CD4-positive, alpha-beta T cell treated with Interleukin-10 for 1 hour (primary cell): ENCODE measurements at regions not wholly inside any gene's neighbourhood (a gene's known extent, or its start where the extent isn't known, plus 50 kb on each side); places are given as distances from the start of the nearest gene placed in this dataset.
"Not testable (repeated sequence)": the region's sequence is repeated elsewhere in the genome, so short reads cannot be mapped to it uniquely, and the experiment has no call there.

ENCODE experiments used
- DNase-seq: peaks from one replicate; pipeline ENCODE4 v3.0.0-alpha.2; 2020

DNA sequence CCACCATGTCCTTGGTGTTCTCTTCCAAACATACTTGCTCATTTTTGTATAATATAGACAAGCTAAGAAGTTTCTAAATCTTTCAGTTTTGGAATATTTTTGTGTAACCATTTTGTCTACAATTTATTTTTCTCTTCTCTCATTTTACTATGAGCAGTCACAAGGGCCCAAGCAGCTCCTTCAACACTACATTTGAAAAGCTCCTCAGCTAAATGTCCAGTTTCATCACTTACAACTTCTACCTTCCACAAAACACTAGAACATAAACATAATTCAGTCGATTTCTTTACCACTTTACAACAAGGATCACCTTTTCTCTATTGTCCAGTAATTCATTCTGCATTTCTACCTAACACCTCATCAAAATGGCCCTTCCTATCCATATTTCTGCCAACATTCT lies 554.4 kb downstream of the RAB28 start:
- DNase-seq = no peak

DNA sequence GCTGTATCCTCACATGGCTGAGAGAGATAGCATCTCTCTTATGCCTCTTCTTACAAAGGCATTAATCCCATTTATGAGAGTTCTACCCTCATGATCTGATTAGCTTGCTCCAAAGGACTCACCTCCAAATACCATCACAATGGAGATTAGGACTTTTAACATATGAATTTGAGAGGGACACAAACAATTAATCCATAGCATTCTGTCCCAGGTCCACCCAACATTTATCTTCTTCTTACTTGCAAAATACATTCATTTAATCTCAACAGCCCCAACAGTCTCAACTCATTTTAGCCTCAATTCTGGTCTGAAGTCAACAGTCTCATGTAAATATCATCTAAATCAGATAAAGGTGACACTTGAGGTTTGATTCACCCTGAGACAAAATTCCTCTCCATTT lies 555.4 kb downstream of the RAB28 start:
- DNase-seq = no peak

DNA sequence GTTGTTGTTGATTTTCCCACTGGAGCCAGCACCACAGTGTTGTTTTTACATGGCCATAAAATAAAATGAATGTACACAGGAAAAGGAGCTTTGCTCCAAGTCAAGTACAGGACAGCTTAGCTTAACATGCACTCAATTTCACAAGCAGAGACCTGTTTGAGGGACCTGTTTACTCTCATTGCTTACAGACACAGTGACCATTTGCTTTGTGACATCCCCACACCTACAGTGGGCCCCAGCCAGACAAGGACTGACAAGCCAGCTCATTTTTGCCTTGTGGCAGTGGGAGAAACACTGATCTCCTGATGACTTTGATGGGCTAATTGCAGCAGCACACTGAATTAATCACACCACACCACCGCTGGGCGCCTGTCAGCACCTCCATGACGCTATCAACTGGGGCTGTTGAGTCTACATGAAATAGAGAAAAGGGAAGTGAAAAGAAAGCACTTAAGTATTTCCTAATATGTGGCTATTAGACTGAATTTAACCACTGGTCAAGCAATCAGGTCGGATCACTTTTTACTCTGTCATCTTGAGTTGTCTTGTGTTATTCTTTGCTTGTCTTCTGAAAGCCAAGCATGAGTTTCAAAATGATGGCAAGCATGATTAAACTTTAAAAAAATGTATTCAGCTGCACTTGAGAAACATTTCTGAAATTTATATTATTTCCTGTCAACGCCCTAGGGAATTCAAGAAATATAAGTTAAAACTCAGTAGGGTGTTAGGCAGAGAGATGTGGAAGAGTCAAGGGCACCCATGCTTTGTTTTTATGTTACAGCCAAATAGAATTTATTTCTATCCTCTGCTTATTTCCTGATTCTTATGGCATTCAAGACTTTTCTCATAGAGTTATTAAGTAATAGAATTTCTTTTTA lies 557.7 kb downstream of the RAB28 start:
- no peak for DNase-seq

DNA sequence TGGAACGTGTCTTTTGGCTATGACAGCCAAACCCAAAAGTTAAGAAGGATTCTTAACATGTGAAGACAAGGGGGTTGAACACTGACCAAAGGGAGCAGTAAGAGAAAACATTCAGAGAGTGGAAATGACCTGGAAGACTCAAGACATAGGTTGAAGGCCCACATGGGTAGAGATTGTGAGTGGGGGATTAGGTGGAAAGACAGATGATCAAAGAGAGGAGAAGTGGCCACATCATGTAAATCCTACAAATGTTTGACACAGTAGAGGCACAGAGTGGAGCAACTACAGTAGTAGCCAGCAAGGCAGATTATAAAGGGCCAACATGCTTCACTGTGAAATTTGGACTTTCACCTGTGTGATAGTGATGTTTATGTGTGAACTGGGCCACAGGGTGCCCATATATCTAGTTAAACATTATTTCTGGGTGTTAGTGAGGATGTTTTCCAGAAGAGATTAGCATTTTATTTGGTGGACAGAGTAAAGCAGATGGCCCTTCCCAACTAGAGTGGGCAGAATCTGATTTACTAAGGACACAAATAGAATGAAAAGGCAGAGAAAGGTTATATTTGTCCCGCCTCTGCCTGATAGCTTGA lies 559.3 kb downstream of the RAB28 start:
- DNase-seq = no peak

DNA sequence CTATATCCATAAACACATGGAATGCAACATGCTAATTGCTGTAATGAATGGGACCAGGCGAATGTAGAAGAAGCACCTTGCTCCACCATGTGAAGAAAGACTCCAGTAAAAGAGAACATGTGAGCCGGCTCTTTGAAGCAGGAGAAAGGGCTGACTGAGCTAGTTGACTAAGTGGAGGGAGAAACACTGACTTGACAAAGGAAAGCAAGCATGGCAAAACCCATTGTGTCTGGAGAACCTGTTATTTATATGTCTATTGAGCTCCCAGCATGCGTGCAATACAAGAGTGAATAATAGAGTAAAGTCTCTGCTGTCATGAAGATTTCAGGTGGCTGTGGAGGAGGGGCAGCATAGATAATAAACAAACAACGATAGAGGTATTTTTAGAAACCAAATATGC lies 559.9 kb downstream of the RAB28 start:
- DNase-seq = no peak

DNA sequence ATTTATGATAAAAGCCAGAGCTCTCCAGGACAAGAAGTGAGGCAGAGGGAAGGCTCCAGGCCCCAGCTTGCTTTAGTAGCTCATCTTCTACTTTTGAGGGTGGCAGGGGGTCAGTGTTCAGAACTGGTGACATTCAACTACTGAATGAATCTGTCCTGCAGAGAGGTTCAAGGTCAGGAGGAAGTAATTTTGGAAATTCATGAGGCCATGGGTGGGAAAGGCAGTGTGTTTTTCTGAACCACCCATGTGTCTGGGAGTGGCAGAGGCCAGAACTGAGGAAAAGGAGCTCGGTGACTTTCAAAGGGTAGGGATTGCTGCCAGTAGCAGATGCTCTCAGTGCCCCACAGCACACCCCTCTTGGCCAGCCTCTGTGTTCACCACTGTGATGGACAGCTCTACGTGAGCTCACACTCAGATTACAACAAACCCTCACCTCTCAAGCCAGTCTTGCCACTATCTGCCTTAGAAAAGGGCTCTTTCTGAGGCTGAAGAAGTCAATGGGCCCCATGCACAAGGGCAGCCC lies 571.2 kb downstream of the RAB28 start:
- no peak for DNase-seq

DNA sequence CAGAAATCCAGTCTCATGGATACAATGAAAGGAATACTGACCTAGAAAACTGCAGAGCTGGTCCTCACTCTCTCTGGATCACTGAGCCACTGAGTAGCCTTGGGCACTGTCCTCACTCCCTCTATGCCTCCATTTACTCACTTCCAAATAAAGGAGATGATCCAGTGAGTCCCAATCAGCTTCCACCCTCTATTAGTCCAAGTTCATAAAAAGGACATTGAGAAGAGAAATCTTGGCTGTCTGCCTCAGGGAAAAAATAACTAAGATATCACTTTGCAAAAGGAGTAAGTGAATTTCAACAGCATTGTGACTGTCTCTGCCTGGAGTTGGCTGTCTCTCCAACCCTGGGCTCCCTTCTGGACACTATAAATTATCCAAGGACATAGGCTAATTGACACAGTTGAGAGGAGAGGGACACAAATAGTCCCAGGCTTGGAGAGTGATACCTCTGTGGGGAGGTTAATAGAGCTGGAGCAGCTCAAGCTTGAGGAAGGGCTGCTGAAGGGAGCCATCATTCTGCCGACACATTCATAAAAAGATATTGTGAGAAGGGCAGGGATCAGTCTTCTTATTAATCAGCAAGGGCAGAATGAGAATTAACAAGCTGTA lies 572.3 kb downstream of the RAB28 start:
- DNase-seq = no peak

DNA sequence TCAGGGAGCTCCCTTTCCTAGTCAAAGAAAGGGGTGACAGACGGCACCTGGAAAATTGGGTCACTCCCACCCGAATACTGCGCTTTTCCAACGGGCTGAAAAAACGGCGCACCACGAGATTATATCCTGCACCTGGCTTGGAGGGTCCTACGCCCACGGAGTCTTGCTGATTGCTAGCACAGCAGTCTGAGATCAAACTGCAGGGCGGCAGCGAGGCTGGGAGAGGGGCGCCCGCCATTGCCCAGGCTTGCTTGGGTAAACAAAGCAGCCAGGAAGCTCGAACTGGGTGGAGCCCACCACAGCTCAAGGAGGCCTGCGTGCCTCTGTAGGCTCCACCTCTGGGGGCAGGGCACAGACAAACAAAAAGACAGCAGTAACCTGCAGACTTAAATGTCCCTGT lies 580.5 kb downstream of the RAB28 start:
- DNase-seq = not testable (repeated sequence)

DNA sequence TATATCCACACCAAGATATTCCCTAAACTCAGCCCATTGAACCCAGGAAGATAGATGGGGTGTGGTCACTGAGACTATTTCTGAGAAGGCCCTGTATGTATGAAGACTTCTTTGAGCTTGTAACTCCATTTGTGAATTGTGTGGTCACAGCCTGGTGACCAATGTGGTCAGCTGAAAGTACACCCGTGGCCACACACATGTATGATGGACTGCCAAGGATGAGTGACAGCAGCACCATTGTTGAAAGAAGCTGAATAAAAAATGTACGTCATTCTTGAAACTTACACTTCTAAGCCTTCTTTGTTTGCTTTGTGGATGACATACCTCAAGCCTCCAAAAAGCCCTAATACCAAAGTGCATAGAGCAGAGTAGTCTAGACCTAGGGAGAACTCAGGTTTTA lies 581.4 kb downstream of the RAB28 start:
- DNase-seq = no peak

DNA sequence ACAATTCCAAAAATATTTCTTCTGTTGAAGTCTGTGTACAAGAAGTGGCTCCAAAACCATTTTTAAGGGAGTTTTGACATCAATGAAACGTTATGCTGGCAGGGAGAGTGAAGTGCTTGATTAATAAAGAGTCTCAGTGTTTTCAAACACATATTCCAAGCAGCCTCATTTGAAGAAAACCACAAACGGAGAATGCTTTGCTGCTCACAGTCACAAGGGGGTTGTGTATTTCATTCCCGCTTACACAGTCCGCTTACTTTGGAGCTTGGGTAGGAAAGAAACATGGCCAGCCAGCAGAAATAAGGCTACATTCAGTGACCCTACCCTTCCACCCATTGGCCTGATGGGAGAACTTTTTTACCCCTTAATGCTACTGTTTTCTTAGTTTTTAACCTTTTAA lies 586.2 kb downstream of the RAB28 start:
- DNase-seq = no peak

DNA sequence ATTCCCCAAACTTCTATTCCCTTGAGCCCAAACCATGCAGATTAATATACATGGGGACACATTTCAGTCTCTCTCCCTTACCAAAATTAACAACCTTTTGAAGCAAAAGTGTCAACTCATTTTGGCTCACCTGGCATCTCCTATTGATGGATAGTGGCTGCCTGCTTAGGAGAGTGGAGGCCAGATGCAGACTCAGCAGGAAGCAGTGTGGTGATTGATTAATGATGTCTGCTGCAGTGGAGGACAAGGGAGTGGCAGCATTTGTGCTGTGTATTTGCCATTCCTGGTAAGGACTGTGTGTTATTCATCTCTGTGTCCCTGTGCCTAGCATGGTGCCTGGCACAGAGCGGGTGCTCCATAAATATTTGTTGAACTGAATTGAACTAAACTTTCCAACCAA lies 590.1 kb downstream of the RAB28 start:
- no peak for DNase-seq

DNA sequence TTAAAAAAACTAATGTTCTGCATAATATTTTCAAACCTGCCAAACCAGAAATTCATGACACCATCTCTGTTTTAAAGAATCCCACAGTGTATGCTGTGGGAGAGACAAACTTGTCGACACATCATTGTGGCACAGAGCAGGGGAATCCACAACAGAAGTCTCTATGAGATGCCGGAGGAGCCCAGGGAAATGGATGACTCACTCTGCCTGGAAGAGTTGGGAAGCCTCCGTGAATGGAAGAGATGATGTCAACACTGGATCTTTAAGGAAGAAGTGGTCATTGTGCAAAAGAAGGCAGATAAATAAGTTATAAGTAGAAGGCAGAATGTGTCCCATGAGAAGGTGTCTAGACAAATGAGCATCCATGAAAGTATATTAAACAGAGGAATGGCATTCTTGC lies 595.1 kb downstream of the RAB28 start:
- DNase-seq = no peak

DNA sequence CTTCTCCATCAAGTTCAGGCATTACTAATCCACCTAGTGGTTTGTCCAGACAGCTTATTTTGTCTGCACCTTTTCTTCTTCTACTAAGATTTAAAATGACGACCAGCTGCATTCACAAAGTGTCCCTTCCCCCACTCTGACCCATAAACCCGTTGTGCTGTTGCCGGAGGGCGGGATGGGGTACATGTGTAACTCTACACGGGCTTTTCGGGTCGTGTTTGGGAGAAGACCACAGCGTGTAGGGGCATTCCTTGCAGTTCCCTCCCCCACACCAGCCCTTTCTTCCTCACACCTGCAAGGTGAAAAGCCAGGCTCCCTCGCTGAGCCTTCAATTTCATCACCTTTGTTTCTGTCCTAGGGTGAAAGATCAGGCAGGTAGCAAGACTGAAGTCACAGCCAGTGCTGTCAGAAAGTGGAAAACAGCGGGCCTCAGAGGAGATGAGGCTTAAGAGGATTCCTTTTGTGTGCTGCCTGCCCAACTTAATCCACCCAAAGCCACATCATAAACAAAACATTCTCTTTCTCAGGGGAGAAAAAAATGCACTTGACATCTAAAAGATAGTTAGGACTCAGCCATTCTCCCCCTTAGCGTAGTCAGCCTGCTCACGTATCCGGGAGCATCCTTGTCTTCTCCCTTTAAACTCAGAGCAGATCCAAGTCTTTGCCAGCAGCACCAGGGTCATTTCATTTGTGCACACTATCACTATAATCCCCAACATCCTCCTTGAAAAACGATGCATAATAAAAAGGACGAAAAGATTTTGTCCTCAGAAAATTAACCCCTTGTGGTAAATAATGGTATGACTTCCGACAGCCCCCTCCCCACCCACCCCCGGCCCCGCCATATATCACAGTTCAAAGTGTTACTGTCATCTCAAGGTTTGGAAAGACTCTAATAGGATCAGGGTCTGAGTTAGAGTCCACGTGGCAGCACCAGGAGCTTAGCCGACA lies 599.0 kb downstream of the RAB28 start:
- no peak for DNase-seq

DNA sequence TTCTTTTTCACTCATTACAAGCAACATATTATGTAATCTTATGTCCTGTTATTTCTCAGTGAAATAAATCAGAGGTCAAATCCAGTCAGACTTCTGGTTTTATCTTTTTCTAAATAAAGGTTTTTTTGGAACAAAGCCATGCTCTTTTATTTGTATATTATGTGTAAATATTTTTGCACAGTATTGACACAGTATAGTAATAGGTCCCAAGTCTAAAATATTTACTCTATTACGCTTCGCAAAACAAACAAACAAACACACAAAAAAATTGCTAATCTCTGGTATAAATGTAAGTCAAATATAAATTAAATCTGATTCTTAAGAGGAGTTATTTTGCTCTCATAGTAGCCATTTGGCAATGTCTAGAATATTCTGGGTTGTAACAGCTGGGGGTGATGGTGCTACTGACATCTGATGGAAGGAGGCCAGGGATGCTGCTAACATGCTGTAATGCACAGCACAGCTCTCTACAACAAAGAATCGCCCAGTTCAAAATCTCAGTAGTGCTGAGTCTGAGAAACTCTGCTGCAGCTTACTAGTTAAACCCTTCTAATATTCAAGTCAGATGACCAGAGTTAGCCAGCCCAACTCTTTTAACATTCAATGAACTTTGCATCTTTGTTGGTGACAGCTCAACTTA lies 602.1 kb downstream of the RAB28 start:
- DNase-seq = no peak

DNA sequence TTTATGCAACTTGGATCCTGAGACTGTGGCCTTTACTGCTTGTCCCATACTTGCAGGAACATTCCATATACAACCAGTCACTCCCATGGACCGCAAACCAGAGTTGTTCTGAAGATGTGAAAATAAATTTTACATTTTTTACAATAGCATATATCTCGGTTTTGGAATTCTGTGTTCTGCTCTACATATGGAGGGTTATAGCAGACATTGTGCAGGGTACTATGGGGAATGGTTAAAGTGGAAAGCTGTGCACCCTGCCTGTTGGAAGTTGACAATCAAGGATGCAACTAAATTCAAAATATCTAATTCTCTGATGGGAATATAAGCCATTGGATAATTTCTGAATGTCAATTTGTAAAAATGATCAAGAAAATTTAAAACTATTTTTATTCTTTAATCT lies 603.3 kb downstream of the RAB28 start:
- no peak for DNase-seq

DNA sequence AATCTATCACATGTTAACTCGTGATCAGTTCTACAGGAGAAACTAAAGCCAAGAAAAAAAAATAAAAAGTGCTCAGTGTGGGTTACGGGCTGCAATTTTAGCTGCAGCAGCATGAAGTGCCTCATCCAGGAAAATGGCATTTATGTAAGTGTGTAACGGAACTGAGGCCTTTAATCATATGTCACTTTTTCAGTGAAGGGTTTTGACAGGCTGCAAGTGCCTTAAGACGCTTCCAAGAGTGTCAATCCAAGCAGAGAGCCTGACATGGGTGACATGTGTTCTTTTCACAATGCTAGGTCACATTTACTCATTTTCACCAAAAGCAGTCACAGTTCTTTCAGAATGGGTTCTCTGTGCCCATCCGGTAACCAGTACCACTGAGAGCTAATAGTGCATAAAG lies 604.6 kb downstream of the RAB28 start:
- no peak for DNase-seq

DNA sequence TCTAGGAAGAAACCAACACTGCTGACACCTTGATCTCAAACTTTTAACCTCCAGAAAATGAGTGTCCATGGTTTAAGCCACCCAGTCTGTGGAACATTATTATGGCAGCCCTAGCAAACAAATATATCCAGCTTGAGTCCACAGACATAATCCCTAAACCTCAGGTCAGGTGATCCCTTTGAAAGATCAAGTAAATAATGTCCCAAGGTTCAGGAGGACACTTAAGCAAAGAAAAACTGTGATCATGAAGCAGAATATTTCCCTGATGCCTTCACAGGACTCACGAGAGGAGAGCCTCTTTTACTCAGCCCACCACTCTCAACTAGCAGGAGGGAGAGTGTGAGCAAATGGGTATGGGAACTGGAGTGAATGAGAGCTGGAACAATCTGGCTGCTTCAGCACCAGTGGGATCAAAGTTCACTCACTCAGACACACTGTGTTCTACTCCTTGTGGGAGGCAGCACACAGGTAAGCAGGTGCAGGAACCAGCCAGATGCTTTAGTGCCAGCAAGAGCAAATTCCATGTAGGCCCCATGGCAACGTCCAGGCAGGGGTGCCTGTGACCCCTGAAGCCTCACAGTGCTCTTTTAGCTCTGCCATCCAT lies 608.4 kb downstream of the RAB28 start:
- no peak for DNase-seq

DNA sequence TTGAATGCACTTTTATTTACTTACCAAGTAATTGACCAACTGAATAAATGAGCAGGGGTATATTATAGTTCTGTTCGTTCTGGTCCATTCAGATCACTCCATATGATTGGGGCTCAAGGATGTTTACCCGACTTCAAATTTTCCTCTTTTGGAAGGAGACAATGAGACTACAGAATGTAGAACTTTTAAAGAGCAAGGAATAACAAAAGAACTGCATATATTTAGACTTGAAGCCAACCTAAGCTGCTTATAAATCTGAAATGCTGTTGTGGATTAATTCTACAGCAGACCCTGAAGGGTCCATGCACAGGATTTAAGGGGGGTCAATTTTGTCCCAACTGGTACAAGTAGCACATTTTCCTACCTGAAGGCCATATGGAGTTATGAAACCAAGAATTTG lies 610.8 kb downstream of the RAB28 start:
- DNase-seq = no peak

DNA sequence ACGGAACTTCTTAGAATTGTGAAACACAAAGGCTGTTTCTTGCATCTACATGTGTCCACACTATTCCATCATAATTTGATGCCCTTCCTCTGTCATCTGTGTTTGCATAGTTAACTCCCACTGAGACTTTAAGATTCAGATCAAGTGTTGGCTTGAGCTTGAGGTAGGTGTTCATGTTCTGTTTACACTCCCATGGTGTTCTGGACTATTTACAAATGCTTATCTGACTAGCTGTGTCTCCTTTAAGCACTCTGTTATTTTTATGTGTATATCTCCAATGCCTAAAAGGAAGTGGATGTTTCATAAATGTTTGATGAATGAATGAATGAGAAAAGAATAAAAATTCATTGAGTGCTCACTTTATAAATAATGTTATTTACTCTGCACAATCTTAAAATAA lies 622.7 kb downstream of the RAB28 start:
- DNase-seq = no peak

DNA sequence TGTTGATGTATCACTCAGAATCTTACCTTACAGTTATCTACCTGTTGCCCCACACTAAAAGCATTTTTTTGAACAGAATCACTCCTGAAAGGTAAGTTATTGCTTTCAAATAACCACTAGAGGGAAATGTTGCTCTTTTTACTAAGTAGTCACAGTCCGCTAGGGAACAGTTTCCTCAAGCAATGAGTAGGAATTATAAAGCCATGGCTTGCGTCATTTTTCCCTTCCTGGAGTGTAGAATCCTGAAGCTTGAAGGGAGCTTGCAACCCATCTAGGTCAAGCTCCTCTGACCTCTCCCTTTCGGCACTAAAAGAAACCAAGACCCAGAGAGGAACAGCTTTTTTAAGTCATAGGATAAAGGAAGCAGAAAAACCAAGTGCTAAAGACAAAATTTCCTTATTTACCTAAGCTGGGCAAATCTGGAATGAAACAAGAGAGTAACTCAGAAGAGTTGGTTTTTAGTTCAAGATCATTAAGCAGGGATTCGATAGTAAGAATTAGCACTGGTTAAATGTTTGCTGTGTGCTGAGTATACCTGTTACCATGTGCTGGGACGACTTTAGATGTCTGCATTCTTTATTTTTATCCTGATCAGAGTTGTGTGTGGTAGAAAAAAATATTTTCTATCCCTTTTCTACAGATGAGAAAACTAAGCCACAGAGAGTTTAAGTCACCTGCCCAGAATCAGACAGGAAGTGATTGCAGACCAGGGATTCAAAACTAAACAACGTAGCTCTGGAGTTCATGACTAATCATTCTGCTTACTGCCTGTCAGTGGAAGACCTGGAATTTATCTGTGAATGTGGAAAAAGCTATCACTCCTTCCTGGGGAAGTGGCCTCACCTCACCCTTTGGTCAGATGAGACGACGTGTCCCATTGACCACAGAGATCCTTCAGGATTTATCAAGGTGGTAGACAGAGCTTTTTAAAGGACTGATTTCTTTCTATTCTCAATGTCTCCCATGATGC lies 631.5 kb downstream of the RAB28 start:
- no peak for DNase-seq

DNA sequence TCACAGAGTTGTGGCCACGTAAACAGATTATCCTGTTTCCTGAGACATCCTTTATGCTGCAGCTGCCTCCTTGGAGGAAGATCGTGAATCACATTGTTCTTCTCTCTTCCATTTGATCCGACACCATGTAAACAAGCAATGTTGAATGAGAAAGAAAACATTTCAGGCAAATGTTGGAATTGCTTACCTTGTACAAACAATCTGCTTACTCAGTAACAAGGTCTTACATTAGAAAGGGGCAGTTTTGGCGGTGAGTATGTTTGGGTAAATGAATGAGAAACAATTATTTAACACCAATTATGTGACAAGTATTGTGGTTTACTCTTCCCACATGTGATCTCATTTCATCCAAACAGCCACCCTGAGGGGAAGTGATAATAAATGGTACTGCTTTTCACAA lies 637.8 kb downstream of the RAB28 start:
- DNase-seq = no peak
